ENCODE measurements at regions not wholly inside any gene's neighbourhood (a gene's known extent, or its start where the extent isn't known, plus 50 kb on each side); places are given as distances from the start of the nearest gene placed in this dataset.

GRCh38 chr21:17869115-17869514, 50.0 kb upstream of the C21orf91 start:
- no peak for DNase-seq

Data from NCI-H82 (cell line).